IPS DF 4.7 (cell line): ENCODE measurements at regions not wholly inside any gene's neighbourhood (a gene's known extent, or its start where the extent isn't known, plus 50 kb on each side); places are given as distances from the start of the nearest gene placed in this dataset.

ENCODE experiments used
- DNase-seq: peaks from one replicate; pipeline ENCODE4 v3.0.0-alpha.2; 2013; ENCODE audit warnings: low spot score; ENCODE audit errors: extremely low read depth

DNA sequence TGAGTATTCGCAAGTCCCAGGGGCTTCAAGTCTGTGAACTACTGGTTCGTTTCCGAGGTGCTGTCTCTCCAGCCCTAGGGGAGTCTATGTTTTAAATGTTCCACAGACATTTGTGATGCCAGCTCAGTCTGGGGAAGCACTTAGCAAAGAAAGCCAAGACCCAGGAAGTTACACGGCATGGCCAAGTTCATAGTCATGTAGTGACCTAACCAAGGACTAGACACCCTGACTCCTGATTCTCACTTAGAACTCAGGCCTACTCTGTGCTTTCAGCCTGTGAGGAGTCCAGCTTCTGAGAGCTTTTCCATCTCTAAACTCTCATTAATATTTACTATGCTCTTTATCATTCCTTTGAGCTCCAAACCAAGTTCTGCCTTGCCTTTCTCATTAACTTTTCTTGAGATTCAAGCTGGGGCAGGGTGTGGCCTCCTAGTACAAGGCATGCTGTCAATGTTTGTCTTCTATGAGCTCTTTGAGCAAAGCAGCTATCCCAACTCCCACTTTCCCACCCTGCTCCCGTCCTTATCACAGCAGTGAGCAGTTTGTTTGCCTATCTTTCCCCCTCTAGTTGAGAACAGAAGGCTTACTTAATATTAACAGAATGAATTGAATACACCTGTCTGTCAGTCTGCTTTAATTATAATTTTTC, 105.4 kb upstream of the FAM9C start:
- DNase-seq = no peak

DNA sequence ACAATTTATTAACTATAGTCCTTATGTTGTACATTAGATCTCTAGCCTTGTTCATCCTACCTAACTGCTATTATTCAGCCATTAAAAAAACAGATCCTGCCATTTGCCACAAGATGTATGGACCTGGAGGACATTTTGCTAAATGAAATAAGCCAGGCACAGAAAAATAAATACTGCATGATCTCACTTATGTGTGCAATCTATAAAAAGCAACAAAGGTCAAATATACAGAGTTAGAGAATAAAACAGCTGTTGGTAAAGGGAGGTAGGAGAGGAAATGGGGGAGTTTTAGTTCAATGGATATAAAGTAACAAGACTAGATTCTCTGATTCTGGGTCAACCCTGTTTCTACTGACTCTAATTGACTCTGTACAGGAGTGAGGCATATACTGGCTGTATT, 103.3 kb upstream of the FAM9C start:
- DNase-seq = no peak

DNA sequence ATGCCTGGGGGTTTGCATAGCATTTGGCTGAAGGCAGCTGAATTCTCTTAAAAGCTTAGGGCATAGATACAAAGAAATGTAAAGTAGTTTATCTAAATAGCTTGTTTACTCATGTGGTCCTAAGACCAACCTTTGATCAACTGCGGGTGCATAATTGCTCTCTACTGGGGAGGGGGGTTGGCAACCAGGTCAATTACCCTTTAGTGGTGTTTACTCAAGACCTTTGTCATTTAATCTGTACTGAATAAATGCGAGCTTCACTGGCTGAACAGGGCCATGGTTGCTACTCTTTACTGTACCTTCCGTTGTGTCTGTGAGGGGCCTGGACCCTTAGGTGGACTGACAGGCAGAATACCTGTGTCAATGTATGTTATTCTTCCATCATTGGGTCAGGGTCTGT, 102.7 kb upstream of the FAM9C start:
- DNase-seq = no peak

DNA sequence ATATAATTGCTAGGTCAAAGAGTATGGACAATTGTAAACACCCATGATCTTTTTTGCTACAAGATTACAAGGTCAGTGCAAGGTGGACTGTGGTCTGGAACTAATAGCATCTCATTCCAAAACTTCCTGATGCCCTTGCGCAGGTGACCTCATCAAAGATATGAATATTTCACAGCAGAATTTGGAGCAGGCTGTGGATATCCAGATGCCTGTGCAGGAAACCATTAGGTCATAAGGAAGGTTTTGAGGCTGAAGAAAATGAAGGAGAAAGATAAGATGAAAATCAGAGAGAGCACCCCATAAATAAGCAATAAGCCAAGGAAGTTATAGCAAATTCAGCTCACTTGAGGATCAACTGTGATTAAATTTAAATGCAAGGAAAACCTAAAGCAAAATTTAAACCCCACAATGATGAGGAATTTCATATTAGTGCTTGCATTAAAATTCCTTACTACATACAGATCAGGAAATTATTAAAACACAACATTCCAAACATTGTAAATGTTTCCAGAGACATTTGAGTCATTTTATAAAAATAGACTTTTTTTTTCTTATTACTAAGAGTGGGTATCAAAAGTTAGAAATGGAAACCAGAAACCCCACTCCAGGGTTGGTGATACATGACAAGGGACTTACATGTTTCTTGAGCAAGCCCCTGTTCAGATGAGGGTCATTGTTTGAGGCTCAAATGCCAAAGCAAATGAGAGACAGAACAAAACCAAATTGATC, 100.7 kb upstream of the FAM9C start:
- DNase-seq = no peak

DNA sequence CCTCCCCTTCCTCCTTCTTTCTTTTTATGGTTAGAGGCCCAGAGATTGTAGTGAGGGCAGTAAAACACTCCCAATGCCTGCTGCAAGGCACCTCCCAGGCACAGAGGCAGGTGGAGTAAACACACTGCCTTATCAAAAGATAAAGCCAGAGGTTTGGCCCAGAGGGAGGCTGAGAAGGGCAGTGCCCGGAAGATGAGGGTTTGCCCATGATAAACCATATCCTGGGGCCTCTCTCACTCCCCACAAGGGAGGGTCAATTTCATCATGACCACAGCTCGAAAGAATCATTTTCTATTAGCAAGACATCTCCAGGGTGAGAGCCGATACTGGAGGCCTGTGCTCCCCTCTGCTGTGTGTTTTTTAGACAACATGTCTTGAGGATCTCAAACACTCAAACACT, 98.5 kb upstream of the FAM9C start:
- no peak for DNase-seq

DNA sequence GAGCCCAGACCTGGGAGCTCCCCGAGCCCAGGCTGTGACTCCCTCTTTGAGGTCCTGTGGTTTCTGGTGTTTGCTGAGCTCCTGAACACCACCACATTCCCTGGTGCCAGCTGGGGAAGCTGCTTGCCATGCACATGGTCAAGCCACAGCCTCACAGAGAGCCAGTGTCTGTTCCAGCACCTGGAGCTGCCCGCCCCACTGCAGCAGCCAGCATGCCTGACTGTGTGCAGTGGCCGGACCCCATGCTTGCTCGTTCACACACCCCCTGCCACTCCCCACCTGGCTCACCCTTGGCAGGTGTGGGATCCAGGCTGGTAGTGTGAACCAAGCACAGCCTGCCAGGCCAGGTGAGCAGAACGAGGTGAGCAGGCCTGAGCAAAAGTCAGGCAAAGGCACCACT, 95.6 kb upstream of the FAM9C start:
- DNase-seq = no peak

DNA sequence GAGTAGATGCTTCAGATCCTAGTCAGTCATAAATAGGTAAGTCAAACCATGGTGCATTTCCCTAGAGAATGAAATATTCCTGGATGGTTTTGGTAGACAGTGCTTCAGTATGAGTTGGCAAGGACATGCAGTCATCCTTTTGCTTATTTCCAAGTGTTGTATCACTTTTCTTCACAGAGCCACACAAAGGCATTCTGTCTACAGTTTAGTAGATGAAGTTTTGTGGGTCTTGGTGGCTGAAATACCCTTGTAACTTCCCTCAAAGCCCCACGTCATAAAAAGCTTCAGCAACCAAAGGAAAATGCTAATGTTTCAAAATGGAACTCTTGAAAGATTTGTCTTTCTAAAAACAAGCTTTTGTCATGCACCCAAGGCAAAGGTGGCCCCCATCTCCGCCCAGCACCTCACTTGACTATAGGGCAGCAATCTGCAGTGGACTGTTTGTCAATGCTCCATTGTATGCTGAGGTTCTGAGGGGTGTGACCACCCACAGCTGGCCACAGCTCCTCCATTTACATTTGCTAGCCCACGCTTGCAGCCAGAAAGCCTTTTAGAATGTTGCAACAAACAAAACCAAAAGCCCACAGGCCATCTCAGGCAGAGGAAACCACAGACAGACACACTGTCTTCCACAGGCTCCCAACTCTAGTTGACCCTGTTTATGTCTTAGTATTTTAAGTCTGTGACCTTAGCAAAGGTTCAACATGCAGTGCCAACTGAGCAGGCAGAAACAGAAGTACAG, 87.1 kb upstream of the FAM9C start:
- DNase-seq = no peak

DNA sequence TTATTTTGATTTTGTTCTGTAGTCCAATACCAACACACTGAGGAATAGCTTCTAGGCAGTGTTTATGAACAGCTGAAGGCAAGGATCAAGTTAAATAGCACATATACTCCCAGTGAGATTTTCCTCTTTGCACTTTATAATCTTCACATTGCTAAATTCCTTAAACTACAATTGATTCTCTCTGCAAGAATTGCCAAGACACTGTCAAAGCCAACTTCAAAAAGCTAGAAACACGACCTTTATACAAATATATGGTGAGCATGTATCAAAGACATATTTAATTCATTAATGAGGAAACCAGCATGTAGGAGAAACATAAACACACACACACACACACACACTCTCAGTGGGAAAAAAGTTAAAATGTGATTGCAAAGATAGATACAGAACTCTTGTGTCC, 86.4 kb upstream of the FAM9C start:
- no peak for DNase-seq

DNA sequence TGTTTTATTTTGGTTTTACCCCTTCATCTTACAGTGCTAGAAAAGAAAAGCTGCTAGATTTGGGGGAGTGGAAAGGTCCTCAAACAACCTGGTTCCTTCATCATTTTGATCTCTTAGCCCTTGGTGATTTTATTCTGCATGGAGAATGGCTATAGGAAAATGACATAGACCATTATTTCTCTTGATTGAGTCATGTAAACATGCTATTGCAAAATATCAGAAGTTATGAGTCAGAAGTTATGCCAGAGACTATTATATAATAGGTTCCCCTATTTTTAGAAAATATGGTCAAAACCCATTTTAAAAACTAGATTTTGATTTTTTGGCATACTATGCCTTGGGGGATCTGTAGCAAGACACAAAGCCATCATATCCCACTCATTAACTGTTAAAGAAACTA, 83.7 kb upstream of the FAM9C start:
- DNase-seq = no peak

DNA sequence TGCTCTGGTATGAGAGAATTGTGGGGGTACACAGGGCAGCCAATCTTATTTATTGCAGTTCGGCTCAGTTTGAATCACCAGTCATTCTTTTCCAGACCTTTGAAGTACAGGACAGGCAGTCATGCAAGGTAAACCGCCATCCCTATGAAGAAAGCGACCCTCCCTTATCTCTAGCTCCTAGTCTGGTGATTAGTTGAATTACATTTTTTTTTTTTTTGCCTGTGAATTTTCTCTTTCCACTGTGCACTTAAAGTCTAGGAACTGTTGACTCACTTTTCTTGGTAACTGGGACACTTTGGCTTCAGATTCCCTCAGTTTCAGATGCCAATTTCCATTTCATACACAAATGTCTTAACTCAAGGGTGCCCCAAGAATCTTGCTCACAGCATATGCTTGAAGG, 82.4 kb upstream of the FAM9C start:
- no peak for DNase-seq

DNA sequence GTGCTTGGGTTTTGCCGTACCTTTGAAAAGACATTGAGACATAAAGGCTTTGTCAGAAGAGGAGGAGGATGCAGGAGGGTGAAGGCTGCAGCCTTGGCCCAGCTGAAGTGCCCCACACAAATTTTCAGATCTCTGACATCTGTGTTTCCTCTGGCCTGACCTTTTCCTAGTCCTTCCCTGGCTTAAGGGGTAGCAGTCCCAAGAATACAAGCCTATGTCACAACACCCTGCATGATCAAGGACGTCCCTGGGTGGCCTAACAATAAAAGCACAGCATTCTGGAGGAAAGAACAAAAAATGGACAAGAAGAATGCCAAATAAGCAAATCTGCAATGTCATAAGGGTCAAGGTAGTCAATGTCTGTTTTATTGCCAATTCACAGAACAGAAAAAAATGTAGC, 80.8 kb upstream of the FAM9C start:
- DNase-seq = no peak

DNA sequence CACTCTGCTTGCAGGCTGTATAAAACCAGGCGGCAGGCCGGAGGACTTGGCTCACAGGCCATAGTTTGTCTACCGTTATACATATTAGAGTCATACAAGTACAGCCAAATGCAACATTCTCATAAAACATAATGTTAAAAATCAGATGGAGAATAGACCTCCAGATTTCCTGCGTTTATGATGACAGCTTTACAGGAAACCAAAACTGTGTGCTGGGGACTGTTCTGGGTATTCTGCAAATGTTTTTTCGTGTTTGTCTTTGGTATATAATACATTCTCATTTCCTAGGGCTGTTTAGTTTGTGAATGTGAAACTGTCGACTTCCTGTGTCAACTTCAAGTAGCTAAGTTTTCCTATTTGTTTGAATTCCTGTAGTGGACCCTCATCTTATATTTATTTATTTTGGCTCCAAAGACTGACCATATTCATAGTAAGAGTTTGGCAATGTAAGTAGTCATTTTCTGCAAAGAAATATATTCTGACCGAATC, 79.5 kb upstream of the FAM9C start:
- no peak for DNase-seq

DNA sequence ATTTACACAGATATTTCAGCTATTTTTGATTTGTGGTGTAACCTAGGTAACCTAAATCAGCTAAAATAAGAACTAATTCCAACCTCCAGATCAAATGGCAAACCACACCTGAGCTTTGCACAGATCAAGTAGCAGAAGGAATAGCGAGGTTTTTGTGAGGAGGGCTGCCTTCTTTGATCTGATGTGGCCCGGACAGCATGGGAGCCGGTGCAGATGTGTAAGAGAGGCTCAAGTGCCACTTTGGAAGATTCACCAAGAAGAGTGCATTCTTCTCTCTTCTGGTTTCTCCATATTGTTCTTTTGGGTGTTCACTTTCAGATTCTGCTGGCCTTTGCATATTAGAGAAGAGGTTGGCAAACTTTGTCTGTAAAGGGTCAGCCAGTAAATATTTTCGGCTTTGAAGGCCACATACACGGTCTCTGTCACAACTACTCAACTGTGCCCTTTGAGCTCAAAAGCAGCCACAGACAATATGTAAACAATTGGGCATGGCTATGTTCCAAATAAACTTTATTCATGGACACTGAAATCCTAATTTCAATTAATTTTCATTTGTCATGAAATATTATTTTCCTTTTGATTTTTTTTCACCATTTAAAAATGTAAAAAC, 78.9 kb upstream of the FAM9C start:
- no peak for DNase-seq

DNA sequence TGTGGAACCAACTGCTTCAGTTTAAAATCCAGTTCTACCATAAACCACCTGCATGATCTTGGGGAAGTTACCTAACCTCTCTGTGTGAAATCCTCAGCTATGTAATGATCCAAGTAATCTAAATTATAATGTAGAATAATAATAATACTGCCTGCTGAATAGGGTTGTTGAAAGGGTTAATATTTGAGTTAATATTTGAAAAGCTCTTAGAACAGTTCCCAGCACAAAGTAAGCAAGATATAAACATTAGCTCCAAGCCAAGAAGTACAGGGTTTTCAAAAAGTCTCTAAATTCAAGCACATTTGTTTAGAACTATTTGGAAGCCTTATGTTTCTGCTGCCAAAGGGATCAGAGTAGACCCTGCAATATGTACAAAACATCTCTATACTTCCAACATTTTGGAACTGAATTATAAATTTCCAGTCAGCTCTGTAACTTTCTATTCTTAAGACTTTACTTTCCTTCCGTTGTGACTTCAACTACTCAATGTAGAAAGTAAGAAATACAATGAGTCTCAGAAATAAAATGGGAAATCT, 76.7 kb upstream of the FAM9C start:
- no peak for DNase-seq

DNA sequence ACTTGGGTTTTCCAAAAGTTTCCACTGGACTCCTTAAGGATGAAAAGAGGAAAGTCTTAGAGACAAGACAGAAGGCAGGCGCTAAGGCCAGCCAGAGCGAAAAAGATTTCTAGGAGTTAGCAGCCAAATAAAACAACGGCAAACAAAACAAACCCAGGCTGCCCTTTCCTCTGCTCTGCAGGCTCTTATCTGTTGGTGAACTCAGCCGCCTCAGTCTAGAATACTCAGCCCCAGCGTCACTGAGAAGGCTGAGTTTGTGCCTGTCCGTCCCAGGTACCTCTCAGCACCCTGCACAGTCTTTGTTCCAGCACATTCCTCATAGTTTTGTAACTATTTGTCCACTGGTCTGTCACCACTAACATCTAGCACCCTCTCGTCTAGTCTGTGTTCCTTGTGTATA, 75.6 kb upstream of the FAM9C start:
- DNase-seq = no peak

DNA sequence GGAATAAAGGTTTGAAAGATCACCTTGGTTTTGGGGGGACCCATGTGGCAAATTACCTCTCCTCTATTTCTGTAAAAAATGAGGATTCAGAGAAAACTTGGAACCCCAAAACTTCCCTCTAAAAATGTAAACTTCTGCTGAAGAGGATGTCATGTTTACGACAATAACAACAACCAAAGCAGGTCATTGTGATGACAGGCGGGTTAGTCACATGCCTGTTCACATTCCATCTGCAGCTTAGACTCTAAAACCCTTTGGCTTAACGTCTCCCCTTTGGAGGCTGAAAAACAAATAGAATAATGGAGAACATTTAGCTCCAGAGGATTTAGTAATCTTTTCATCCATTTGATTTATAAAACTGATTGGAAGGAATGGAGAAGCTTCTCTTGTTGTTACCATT, 75.0 kb upstream of the FAM9C start:
- no peak for DNase-seq

DNA sequence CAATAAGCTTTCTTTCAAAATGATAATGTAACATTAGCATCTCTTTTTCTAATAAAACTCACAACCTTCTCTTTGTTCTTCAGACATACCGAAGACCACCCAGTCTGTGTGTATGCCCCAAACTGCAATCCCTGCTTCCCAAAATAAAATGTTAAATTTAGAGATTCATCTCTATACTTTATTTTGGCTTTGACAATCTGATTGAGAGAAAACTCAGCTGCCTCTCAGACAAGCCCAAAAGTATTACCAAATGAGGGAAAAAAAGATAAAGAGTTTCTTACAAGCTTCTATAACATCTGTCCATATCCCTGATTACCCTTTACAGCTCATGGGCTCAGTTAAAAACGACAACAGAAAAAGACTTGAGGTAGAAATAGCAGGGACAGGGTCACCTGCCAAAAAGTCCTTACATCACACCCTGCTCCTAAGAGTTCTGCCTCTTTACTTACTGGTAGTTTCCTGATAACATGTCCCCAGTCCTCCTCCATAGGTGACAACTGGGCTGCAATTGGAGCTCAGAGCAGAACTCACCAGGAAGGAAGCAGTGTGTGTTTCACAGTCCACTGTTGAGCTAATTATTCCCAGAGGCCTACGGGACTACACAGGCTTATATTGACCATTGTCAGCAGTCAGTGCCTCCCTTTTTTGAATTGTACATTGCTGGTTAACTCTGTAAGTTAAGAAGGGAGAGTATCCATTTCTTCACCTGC, 70.9 kb upstream of the FAM9C start:
- no peak for DNase-seq

DNA sequence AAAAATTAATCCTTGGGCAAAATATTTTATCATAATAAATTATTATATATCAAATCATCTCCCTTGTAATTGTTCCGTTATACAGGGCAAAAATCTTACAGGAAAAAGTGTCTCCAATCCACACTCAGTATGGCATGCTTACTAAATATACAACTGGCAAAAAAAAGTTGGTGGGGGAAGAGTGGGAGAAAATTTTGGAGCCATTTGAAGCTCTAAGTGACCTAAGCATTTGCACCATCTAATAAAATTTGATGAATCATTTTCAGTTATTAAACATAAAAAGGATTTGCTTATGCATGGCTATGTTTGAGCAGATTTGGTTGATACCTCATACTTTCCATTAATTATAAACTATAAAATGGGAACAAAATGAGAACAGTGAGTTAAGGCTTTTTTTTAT, 68.1 kb upstream of the FAM9C start:
- DNase-seq = no peak

DNA sequence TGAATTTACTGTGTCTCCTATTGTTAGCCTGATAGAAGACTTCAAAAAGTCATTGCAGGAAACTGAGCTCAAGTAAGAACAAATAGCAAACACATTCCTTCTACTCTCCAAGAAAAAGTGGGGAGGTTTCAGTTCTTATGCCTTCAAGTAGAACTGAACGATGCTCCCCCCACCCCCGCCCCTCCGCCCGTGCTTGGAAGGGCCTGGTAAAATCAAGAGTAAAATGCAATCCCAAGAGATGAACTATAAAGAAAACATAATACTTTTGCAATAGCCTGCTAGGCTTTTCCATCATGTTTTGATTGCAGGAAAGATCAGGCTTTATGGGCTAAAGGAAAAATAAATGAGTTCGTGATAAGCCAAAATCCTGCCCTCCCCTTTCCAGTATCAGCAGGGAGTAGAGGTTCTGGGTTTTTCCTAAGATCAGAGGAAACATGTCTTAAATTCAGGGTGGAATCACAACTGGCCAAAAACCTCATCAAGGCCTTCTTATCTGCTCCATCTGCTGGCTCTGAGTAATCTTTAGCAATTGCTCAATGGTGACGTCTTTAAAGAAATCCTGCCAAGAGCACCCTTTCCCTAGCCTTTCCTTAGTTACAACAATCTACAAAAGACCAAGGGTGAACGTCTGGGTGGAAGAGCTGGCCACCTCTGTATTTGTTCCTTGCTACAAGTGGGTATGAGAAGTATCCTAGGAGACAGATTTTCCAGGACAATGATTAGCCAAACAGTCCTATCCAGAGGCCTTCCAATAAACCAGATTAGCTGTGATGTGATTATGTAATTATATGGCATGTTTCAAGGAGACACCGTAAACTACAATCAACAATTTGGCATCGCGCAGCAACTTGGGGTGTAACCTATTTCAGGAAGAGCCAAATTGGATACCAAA, 66.3 kb upstream of the FAM9C start:
- no peak for DNase-seq

DNA sequence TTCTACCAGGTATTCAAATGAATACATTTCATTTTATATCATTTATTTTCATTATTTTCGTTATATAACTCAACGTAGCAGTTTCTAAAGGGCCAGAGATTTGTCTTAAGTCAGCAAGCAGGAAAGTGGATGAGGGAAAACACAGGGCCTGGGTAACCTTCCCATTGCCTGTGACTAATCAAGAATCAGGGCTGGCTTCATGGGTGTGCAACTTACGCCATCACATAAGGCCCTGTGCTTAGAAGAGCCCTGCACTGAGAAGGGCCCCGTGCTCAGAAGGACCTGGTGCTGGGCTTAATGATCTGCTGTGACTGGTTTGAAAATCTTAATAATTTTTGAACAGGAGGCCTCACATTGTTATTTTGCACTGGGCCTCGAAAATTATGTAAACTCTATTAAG, 65.4 kb upstream of the FAM9C start:
- DNase-seq = no peak
